Spleen (tissue), 11 donors: ENCODE measurements at regions not wholly inside any gene's neighbourhood (a gene's known extent, or its start where the extent isn't known, plus 50 kb on each side); places are given as distances from the start of the nearest gene placed in this dataset.

ENCODE experiments used
- DNase-seq: peaks from one replicate; pipeline ENCODE4 v3.0.0-alpha.2; 2020
- H3K27ac ChIP-seq, 8 donors: fragments of 200-600 bp; sonication (generic) in 7 of 8; 1 replicate in 4 of 8; 2 replicates in 4 of 8; pipeline versions ENCODE4 v1.5.0 to v1.8.0; 2016 to 2021; ENCODE audit warnings: inconsistent platforms in 4 of 8, mild to moderate bottlenecking in 4 of 8, moderate library complexity in 1 of 8
- H3K27me3 ChIP-seq, 7 donors: fragments of 200-600 bp; sonication (generic) in 6 of 7; replicated peaks in 1 of 7; 1 replicate in 4 of 7; 2 replicates in 3 of 7; pipeline versions ENCODE4 v1.5.0 to v1.8.0; 2016 to 2021; ENCODE audit warnings: inconsistent platforms in 3 of 7, mild to moderate bottlenecking in 1 of 7
- H3K36me3 ChIP-seq, 6 donors: fragments of 200-600 bp; sonication (generic) in 5 of 6; 1 replicate in 4 of 6; 2 replicates in 2 of 6; pipeline versions ENCODE4 v1.5.0 to v1.8.0; 2016 to 2021; ENCODE audit warnings: inconsistent platforms in 2 of 6
- H3K4me1 ChIP-seq, 6 donors: fragments of 200-600 bp; sonication (generic) in 5 of 6; 1 replicate in 3 of 6; 2 replicates in 3 of 6; pipeline versions ENCODE4 v1.5.0 to v1.8.0; 2016 to 2021; ENCODE audit warnings: inconsistent platforms in 3 of 6
- H3K4me3 ChIP-seq, 8 donors: fragments of 200-600 bp; sonication (generic) in 7 of 8; 1 replicate in 4 of 8; 2 replicates in 4 of 8; pipeline versions ENCODE4 v1.5.0 to v1.8.0; 2016 to 2021; ENCODE audit warnings: inconsistent platforms in 4 of 8, mild to moderate bottlenecking in 4 of 8, moderate library complexity in 2 of 8
- H3K9me3 ChIP-seq, 8 donors: fragments of 200-600 bp; sonication (generic) in 7 of 8; 1 replicate in 4 of 8; 2 replicates in 4 of 8; pipeline versions ENCODE4 v1.5.0 to v1.8.0; 2016 to 2021; ENCODE audit warnings: inconsistent platforms in 4 of 8
- CTCF ChIP-seq, 11 experiments: fragments of 200-600 bp in 7 of 11; fragments of 450-650 bp in 4 of 11; sonication (generic) in 4 of 11; IDR thresholded peaks in 8 of 11; conservative IDR thresholded peaks in 3 of 11; 1 replicate in 7 of 11; 2 replicates in 4 of 11; pipeline versions ENCODE4 v1.4.0 to v1.8.0; 2016 to 2021; ENCODE audit warnings: antibody characterized with exemption in 11 of 11, inconsistent platforms in 4 of 11, mild to moderate bottlenecking in 1 of 11
- POLR2A ChIP-seq, 3 donors: fragments of 450-650 bp; IDR thresholded peaks; one replicate each; pipeline ENCODE4 v1.5.1; 2017; ENCODE audit warnings: antibody characterized with exemption in 3 of 3, mild to moderate bottlenecking in 1 of 3
- POLR2AphosphoS5 ChIP-seq, 3 donors: sonication (generic); formaldehyde crosslinking; IDR thresholded peaks; one replicate each; pipeline ENCODE4 v1.5.1; 2017; ENCODE audit warnings: antibody characterized with exemption in 3 of 3
- WGBS, 5 donors: extraction: QIAGEN DNeasy Blood & Tissue Kit in 3 of 5; methylation state at CpG; one replicate each; pipeline versions ENCODE4 v1.1.5 to v1.1.7; 2013 to 2018; 5-methylcytosine and 5-hydroxymethylcytosine counted together
- intact Hi-C: fragments of 100-400 bp; cut with DNase I; formaldehyde crosslinking; loops from one replicate; pipeline ENCODE4 v1.15.0; 2023; ENCODE audit warnings: low total_unique reads
- donor health status: healthy with polysubstance abuse.
- donor health status: DM: no; HTN: no; CAD: no; lungs with moderate emphysema.
- donor health status: DM: no; HTN: no; CAD: no.
- donor health status: Bipolar disorder and iron deficiency.
- donor health status: healthy.
- donor health status: DM: no; HTN: no; CAD: no.
- donor health status: DM: yes; HTN: yes; CAD: no.

GRCh38 chr17:73722165-73722564 is 77.9 kb upstream of the SDK2 start:
- no peak for TF ChIP-seq POLR2A (IDR thresholded peaks at IDR 0.05)
- Histone ChIP-seq H3K36me3 (no peaks in the 10 kb centered on the region), H3K9me3 (no peaks in the 10 kb centered on the region), H3K27ac (peak overlapping the region in 3 of 8 donors; percentile 18 to 42 (median 38)), H3K4me3 (no peak overlapping the region), H3K4me1 (peaks cover 3 to 46% (median 20%) of the 10 kb centered on the region in 6 donors), H3K27me3 (no peaks in the 10 kb centered on the region)
- peak; percentile 70 for DNase-seq
- intact Hi-C loops, result no loop called here
- WGBS, 5 donors, result 24 to 44% (median 35%) methylated on average over 6 of the region's 6 CpGs

- intact Hi-C loops, result no loop called here
Observed at GRCh38 chr17:73723317-73723716, 79.1 kb upstream of the SDK2 start.

GRCh38 chr17:73724341-73724740 is 80.1 kb upstream of the SDK2 start:
- no peaks in the 10 kb centered on the region for H3K9me3 ChIP-seq
- peaks cover 0 to 36% (median 14%) of the 10 kb centered on the region in 6 donors for H3K4me1 ChIP-seq
- peak; percentile 61 for DNase-seq
- TF ChIP-seq POLR2A (IDR thresholded peaks at IDR 0.05) (no peak), POLR2AphosphoS5 (IDR thresholded peaks at IDR 0.05) (no peak), CTCF (IDR thresholded peaks at IDR 0.05 in 8 of 11, conservative IDR thresholded peaks at IDR 0.05 in 3 of 11) (no peak)
- H3K27me3 ChIP-seq, result no peaks in the 10 kb centered on the region
- 89 to 98% (median 94%) methylated on average over 3 to 5 of the region's 5 CpGs for WGBS, 5 donors
- intact Hi-C loops, result no loop called here
- H3K27ac ChIP-seq, result no peak overlapping the region
- no peak overlapping the region for H3K4me3 ChIP-seq
- no peaks in the 10 kb centered on the region for H3K36me3 ChIP-seq

More at GRCh38 chr17:73723317-73723716, 79.1 kb upstream of the SDK2 start:
- Histone ChIP-seq H3K27ac (no peak overlapping the region), H3K4me3 (no peak overlapping the region), H3K4me1 (peaks cover 3 to 46% (median 20%) of the 10 kb centered on the region in 6 donors), H3K9me3 (no peaks in the 10 kb centered on the region), H3K27me3 (no peaks in the 10 kb centered on the region), H3K36me3 (no peaks in the 10 kb centered on the region)
- TF ChIP-seq POLR2AphosphoS5 (IDR thresholded peaks at IDR 0.05) (no peak), POLR2A (IDR thresholded peaks at IDR 0.05) (no peak), CTCF (IDR thresholded peaks at IDR 0.05 in 8 of 11, conservative IDR thresholded peaks at IDR 0.05 in 3 of 11) (no peak)
- DNase-seq, result peak; percentile 6
- 80 to 93% (median 84%) methylated on average over 4 of the region's 4 CpGs for WGBS, 5 donors

GRCh38 chr17:73724990-73725389 is 80.7 kb upstream of the SDK2 start:
- peak; percentile 20 for DNase-seq
- no peak overlapping the region for H3K27ac ChIP-seq
- peaks cover 0 to 5% (median 0%) of the 10 kb centered on the region in 8 donors for H3K9me3 ChIP-seq
- no peaks in the 10 kb centered on the region for H3K27me3 ChIP-seq
- WGBS, 5 donors, result 84 to 99% (median 92%) methylated on average over 4 of the region's 4 CpGs
- no peaks in the 10 kb centered on the region for H3K36me3 ChIP-seq
- H3K4me3 ChIP-seq, result no peak overlapping the region
- H3K4me1 ChIP-seq, result peaks cover 0 to 30% (median 8%) of the 10 kb centered on the region in 6 donors
- intact Hi-C loops, result no loop called here
- TF ChIP-seq POLR2A (IDR thresholded peaks at IDR 0.05) (no peak), POLR2AphosphoS5 (IDR thresholded peaks at IDR 0.05) (no peak), CTCF (IDR thresholded peaks at IDR 0.05 in 8 of 11, conservative IDR thresholded peaks at IDR 0.05 in 3 of 11) (no peak)
